ENCODE measurements at regions not wholly inside any gene's neighbourhood (a gene's known extent, or its start where the extent isn't known, plus 50 kb on each side); places are given as distances from the start of the nearest gene placed in this dataset.

DNA sequence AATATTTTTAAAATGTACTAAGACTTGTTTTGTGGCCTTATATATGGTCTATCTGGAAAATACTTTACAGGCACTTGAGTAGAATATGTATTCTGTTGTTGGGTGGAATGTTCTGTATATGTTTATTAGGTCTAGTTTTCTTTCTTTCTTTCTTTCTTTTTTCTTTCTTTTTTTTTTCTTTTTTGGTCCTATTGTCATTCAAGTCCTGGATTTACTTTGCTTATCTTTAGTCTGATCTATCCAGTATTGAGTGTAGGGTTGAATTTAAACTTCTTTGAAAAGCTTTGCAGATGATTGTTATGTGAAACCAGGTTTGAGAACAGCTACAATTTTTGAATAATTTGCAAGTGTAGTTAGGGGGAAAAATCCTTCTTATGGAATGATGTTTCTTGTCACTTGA lies 67.1 kb upstream of the GRIK2 start:
- no peak for DNase-seq

DNA sequence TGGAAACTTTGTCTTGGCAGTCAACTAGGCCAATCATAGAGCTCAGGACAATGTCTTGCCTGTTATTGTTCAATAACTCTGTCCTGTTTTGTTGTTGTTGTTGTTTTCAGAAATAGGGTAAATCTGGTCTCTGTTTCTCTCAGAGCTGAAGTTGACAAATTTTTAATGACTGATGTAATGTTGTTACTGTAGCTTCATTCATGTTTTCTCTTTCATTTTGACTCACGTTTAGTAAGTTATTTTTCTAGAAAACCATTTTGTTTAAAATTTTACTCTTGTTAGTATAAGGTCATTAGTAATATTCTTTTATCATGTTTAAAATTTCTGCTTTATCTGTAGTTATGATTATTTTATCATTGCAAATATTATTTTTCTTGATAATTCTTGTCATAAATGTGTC lies 51.6 kb upstream of the GRIK2 start:
- DNase-seq: no peak
